Caco-2 (cell line): ENCODE measurements at regions not wholly inside any gene's neighbourhood (a gene's known extent, or its start where the extent isn't known, plus 50 kb on each side); places are given as distances from the start of the nearest gene placed in this dataset.
"Not testable (repeated sequence)": the region's sequence is repeated elsewhere in the genome, so short reads cannot be mapped to it uniquely, and the experiment has no call there.

Source experiments
- BruUV-seq: library from RNA; stranded (reverse); fragments of 400-500 nt; replicated peaks from 2 replicates; lab custom pipeline; 2021; lab: Mats Ljungman, UMichigan
- CTCF ChIA-PET: fragments of 300-600 bp; sonication (Branson Sonifier 250); formaldehyde crosslinking; loops from one replicate; lab custom pipeline; 2022; ENCODE audit warnings: antibody characterized with exemption; lab: Charles Lee
- POLR2A ChIA-PET: fragments of 300-600 bp; sonication (Branson Sonifier 250); formaldehyde crosslinking; loops from one replicate; lab custom pipeline; 2022; ENCODE audit warnings: antibody characterized with exemption; lab: Charles Lee
- DNase-seq, 2 experiments: peaks; one replicate each; pipeline versions ENCODE4 v3.0.0 to v3.0.0-alpha.2; 2020 to 2022
- H3K27me3 ChIP-seq: replicated peaks from 2 replicates; pipeline ENCODE4 v1.6.0; 2011; ENCODE audit warnings: low read length; ENCODE audit not compliant: control insufficient read depth, insufficient read depth
- H3K36me3 ChIP-seq: 2 replicates; pipeline ENCODE4 v1.5.1; 2011; ENCODE audit warnings: low read length; ENCODE audit not compliant: control insufficient read depth, insufficient read depth
- H3K4me1 ChIP-seq: fragments of 250-450 bp; sonication (Bioruptor Pico); 2 replicates; pipeline ENCODE4 v1.5.1; 2020; ENCODE audit warnings: mild to moderate bottlenecking
- H3K4me3 ChIP-seq: 2 replicates; pipeline ENCODE4 v1.5.1; 2011; ENCODE audit warnings: low read depth, mild to moderate bottlenecking, control low read depth, low read length
- H3K9me3 ChIP-seq: fragments of 250-450 bp; sonication (Bioruptor Pico); 2 replicates; pipeline ENCODE4 v1.5.1; 2020; ENCODE audit warnings: mild to moderate bottlenecking, moderate library complexity
- H3K27ac Mint-ChIP-seq: one replicate; pipeline ENCODE4 v1.8.0; 2022; ENCODE audit warnings: mixed read lengths; ENCODE audit not compliant: unreplicated experiment
- H3K27me3 Mint-ChIP-seq: one replicate; pipeline ENCODE4 v1.8.0; 2022; ENCODE audit warnings: mixed read lengths; ENCODE audit not compliant: insufficient read depth, unreplicated experiment
- H3K36me3 Mint-ChIP-seq: one replicate; pipeline ENCODE4 v1.8.0; 2022; ENCODE audit warnings: mild to moderate bottlenecking, mixed read lengths; ENCODE audit not compliant: insufficient read depth, unreplicated experiment
- H3K4me1 Mint-ChIP-seq: one replicate; pipeline ENCODE4 v1.8.0; 2022; ENCODE audit warnings: low read depth, mixed read lengths; ENCODE audit not compliant: unreplicated experiment
- H3K4me3 Mint-ChIP-seq: one replicate; pipeline ENCODE4 v1.8.0; 2022; ENCODE audit warnings: mild to moderate bottlenecking, moderate library complexity, mixed read lengths; ENCODE audit not compliant: unreplicated experiment
- H3K9me3 Mint-ChIP-seq: one replicate; pipeline ENCODE4 v1.8.0; 2022; ENCODE audit warnings: mixed read lengths; ENCODE audit not compliant: unreplicated experiment
- intact Hi-C: fragments of 100-400 bp; cut with micrococcal nuclease; formaldehyde crosslinking; loops from one replicate; pipeline ENCODE4 v1.10.0; 2022; ENCODE audit not compliant: unreplicated experiment
- TF ChIP-seq, protein P1 (sequence below), 2 experiments: fragments of 200-600 bp in 1 of 2; IDR thresholded peaks; 1 replicate in 1 of 2; 2 replicates in 1 of 2; pipeline versions ENCODE4 v1.5.1 to v1.8.0; 2011 to 2022; ENCODE audit warnings: antibody characterized with exemption in 1 of 2, control low read depth in 1 of 2, inconsistent platforms in 1 of 2, low read depth in 1 of 2, low read length in 1 of 2, mild to moderate bottlenecking in 1 of 2, moderate library complexity in 1 of 2; ENCODE audit not compliant: insufficient read depth in 1 of 2, severe bottlenecking in 1 of 2, unreplicated experiment in 1 of 2

DNA sequence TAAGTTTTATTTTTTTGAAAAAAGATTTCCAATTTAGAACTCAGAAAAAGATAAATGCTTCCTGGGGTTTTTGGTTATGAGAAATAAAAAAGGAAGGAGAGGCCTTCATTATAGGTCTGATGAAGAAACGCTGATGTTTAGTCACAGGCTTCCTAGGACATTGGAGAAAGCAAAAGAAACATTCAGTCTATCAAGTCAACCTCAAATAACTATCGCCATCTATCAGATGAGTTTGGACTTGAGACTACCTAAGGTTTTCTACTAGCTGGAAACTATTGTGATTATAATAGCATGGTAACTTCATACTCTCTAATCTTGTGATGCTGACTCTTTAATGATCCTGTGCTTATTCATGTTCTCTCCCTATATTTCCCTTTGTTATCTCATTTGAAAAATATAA, 171.3 kb downstream of the TPBG start:
- POLR2A ChIA-PET = no interaction called here
- Mint-ChIP-seq H3K4me3 (no peak overlapping the region), H3K27ac (no peak overlapping the region)

DNA sequence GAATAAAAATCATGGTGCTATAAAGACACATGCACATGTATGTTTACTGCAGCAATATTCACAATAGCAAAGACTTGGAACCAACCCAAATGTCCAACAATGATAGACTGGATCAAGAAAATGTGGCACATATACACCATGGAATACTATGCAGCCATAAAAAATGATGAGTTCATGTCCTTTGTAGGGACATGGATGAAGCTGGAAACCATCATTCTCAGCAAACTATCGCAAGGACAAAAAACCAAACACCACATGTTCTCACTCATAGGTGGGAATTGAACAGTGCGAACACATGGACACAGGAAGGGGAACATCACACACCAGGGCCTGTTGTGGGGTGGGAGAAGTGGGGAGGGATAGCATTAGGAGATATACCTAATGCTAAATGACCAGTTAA, 185.9 kb downstream of the TPBG start:
- DNase-seq, BruUV-seq, H3K36me3 Mint-ChIP-seq, H3K4me1 ChIP-seq, intact Hi-C loops, H3K27me3 Mint-ChIP-seq, CTCF ChIA-PET, H3K4me1 Mint-ChIP-seq, H3K27ac Mint-ChIP-seq, H3K9me3 ChIP-seq, H3K4me3 ChIP-seq, H3K4me3 Mint-ChIP-seq, H3K27me3 ChIP-seq, H3K9me3 Mint-ChIP-seq, POLR2A ChIA-PET, H3K36me3 ChIP-seq: not testable (repeated sequence)

More for the DNA sequence above, 171.3 kb downstream of the TPBG start:
- TF ChIP-seq, protein P1, sequence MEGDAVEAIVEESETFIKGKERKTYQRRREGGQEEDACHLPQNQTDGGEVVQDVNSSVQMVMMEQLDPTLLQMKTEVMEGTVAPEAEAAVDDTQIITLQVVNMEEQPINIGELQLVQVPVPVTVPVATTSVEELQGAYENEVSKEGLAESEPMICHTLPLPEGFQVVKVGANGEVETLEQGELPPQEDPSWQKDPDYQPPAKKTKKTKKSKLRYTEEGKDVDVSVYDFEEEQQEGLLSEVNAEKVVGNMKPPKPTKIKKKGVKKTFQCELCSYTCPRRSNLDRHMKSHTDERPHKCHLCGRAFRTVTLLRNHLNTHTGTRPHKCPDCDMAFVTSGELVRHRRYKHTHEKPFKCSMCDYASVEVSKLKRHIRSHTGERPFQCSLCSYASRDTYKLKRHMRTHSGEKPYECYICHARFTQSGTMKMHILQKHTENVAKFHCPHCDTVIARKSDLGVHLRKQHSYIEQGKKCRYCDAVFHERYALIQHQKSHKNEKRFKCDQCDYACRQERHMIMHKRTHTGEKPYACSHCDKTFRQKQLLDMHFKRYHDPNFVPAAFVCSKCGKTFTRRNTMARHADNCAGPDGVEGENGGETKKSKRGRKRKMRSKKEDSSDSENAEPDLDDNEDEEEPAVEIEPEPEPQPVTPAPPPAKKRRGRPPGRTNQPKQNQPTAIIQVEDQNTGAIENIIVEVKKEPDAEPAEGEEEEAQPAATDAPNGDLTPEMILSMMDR (IDR thresholded peaks at IDR 0.05; ENCODE audit: insufficient read depth in 1 of 2, low read depth in 1 of 2, low read length in 1 of 2, severe bottlenecking in 1 of 2, unreplicated experiment in 1 of 2) = no peak
- Mint-ChIP-seq H3K4me1 (peaks cover 6% of the 10 kb centered on the region), H3K9me3 (peaks cover 10% of the 10 kb centered on the region), H3K36me3 (no peaks in the 10 kb centered on the region), H3K27me3 (no peaks in the 10 kb centered on the region)
- intact Hi-C loops = no loop called here
- no peaks in the 10 kb centered on the region for H3K27me3 ChIP-seq
- BruUV-seq = no TSS peak
- no peaks in the 10 kb centered on the region for H3K9me3 ChIP-seq
- DNase-seq = no peak
- no peak overlapping the region for H3K4me3 ChIP-seq
- CTCF ChIA-PET = no interaction called here
- no peaks in the 10 kb centered on the region for H3K36me3 ChIP-seq
- peaks cover 10% of the 10 kb centered on the region for H3K4me1 ChIP-seq

DNA sequence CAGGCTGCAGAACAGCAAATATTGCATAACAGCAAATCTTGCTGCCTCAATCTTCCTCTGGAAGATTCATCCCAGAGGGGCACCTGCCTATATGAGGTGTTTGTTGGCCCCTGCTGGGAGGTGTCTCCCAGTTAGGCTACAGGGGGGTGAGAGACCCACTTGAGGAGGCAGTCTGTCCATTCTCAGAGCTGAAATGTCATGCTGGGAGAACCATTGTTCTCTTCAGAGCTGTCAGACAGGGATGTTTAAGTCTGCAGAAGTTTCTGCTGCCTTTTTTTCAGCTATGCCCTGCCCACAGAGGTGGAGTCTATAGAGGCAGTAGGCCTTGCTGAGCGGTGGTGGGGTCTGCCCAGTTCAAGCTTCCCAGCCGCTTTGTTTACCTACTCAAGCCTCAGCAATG, 187.7 kb downstream of the TPBG start:
- CTCF ChIA-PET, H3K9me3 Mint-ChIP-seq, H3K4me1 ChIP-seq, H3K36me3 ChIP-seq, H3K27me3 ChIP-seq, DNase-seq, H3K4me3 ChIP-seq, H3K27ac Mint-ChIP-seq, intact Hi-C loops, H3K4me3 Mint-ChIP-seq, H3K9me3 ChIP-seq, POLR2A ChIA-PET, H3K36me3 Mint-ChIP-seq, H3K4me1 Mint-ChIP-seq, H3K27me3 Mint-ChIP-seq, BruUV-seq: not testable (repeated sequence)

DNA sequence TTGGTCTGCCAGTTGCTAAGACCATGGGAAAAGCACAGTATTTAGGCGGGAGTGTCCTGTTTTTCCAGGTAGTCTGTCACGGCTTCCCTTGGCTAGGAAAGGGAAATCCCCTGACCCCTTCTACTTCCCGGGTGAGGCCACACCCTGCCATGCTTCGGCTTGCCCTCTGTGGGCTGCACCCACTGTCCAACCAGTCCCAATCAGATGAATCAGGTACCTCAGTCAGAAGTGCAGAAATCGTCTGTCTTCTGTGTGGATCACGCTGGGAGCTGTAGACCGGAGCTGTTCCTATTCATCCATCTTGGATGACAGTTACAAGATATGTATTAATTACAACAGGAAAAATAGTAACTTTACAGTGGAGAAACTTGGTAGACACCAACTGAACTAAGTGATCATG, 188.2 kb downstream of the TPBG start:
- H3K4me1 Mint-ChIP-seq = peaks cover 8% of the 10 kb centered on the region
- H3K36me3 Mint-ChIP-seq = no peaks in the 10 kb centered on the region
- H3K27me3 ChIP-seq = no peaks in the 10 kb centered on the region
- no peak overlapping the region for H3K4me3 ChIP-seq
- no peaks in the 10 kb centered on the region for H3K9me3 Mint-ChIP-seq
- H3K4me1 ChIP-seq = no peaks in the 10 kb centered on the region
- BruUV-seq = no TSS peak
- H3K27ac Mint-ChIP-seq = no peak overlapping the region
- TF ChIP-seq, protein P1 (IDR thresholded peaks at IDR 0.05; ENCODE audit: insufficient read depth in 1 of 2, low read depth in 1 of 2, low read length in 1 of 2, severe bottlenecking in 1 of 2, unreplicated experiment in 1 of 2) = no peak
- no peak overlapping the region for H3K4me3 Mint-ChIP-seq
- DNase-seq = no peak
- ChIA-PET POLR2A (no interaction called here), CTCF (interaction anchor here (0.6 kb wide), 1 partner anchor 325 kb away, joined by 3 read pairs; no protein-coding TSS in a partner anchor)
- H3K36me3 ChIP-seq = no peaks in the 10 kb centered on the region
- H3K27me3 Mint-ChIP-seq = no peaks in the 10 kb centered on the region
- H3K9me3 ChIP-seq = no peaks in the 10 kb centered on the region
- intact Hi-C loops = no loop called here
